WTC11 (cell line): ENCODE measurements at regions not wholly inside any gene's neighbourhood (a gene's known extent, or its start where the extent isn't known, plus 50 kb on each side); places are given as distances from the start of the nearest gene placed in this dataset.

Source experiments
- CBFB ChIP-seq: sonication (generic); formaldehyde crosslinking; IDR thresholded peaks from 2 replicates; pipeline ENCODE4 v1.8.1; 2022; ENCODE audit warnings: mild to moderate bottlenecking, low read depth, missing genetic modification reagents
- CREB1 ChIP-seq: sonication (generic); formaldehyde crosslinking; IDR thresholded peaks from 2 replicates; pipeline ENCODE4 v1.8.0; 2023; ENCODE audit warnings: mild to moderate bottlenecking, missing genetic modification reagents
- CTCF ChIP-seq: fragments of 200-600 bp; IDR thresholded peaks from 2 replicates; pipeline ENCODE4 v1.8.0; 2022; ENCODE audit warnings: antibody characterized with exemption
- JUN ChIP-seq: sonication (generic); formaldehyde crosslinking; IDR thresholded peaks from 2 replicates; pipeline ENCODE4 v1.8.0; 2023; ENCODE audit warnings: mild to moderate bottlenecking, missing genetic modification reagents
- NFATC4 ChIP-seq: fragments of 250-450 bp; sonication (Bioruptor Pico); IDR thresholded peaks from 2 replicates; pipeline ENCODE4 v1.9.0; 2021; ENCODE audit warnings: mild to moderate bottlenecking
- NFE2L1 ChIP-seq: sonication (generic); formaldehyde crosslinking; IDR thresholded peaks from 2 replicates; pipeline ENCODE4 v1.8.1; 2023; ENCODE audit warnings: missing genetic modification reagents
- NFYB ChIP-seq: sonication (generic); formaldehyde crosslinking; conservative IDR thresholded peaks from 2 replicates; pipeline ENCODE4 v1.8.0; 2022; ENCODE audit warnings: low read depth, missing genetic modification reagents
- OVOL2 ChIP-seq: fragments of 250-450 bp; sonication (Bioruptor Pico); IDR thresholded peaks from 2 replicates; pipeline ENCODE4 v1.9.0; 2021; ENCODE audit warnings: mild to moderate bottlenecking, borderline replicate concordance
- STAT6 ChIP-seq: sonication (generic); formaldehyde crosslinking; conservative IDR thresholded peaks from 2 replicates; pipeline ENCODE4 v1.8.1; 2023; ENCODE audit warnings: mild to moderate bottlenecking, low read depth, missing genetic modification reagents, moderate library complexity
- TP53 ChIP-seq: sonication (generic); formaldehyde crosslinking; IDR thresholded peaks from 2 replicates; pipeline ENCODE4 v1.8.1; 2023; ENCODE audit warnings: mild to moderate bottlenecking, missing genetic modification reagents
- ZNF416 ChIP-seq: fragments of 250-450 bp; sonication (Bioruptor Pico); IDR thresholded peaks from 2 replicates; pipeline ENCODE4 v1.9.0; 2021; ENCODE audit warnings: mild to moderate bottlenecking, inconsistent platforms
- TF ChIP-seq, protein P1 (sequence below): sonication (generic); formaldehyde crosslinking; IDR thresholded peaks from 2 replicates; pipeline ENCODE4 v1.8.0; 2022; ENCODE audit warnings: mild to moderate bottlenecking, missing genetic modification reagents
- TF ChIP-seq, protein P2 (sequence below): sonication (generic); formaldehyde crosslinking; IDR thresholded peaks from 2 replicates; pipeline ENCODE4 v1.8.1; 2023; ENCODE audit warnings: mild to moderate bottlenecking, missing genetic modification reagents

DNA sequence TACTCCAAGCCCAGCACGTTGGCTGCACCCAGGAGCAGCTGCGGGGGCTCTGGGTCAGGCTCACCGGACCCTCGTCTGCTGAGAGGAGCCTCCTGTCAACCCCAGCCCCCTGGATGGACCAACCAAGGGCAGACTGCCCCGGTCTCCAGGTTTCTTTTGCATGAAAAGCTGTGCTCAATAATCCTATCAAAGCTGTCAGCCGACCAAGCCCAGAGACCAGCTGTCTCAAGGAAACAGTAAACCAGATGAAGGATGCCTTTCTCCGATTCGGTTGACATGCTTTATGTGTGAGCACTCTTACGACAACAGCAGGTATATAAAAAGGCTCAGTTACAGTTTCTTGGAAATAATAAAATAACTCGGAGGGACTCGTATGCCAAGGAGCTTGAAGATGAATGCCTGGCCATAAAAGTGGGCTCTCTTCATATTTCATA is 71.6 kb upstream of the BAIAP2L1 start:
- TF ChIP-seq NFYB (no peak), JUN (CRISPR knock-in tag) (no peak), CREB1 (CRISPR knock-in tag) (no peak), NFE2L1 (no peak), OVOL2 (CRISPR knock-in tag) (no peak), STAT6 (CRISPR knock-in tag) (no peak), CBFB (CRISPR knock-in tag) (no peak), ZNF416 (CRISPR knock-in tag) (no peak), CTCF (no peak), NFATC4 (CRISPR knock-in tag) (no peak), TP53 (no peak)
- TF ChIP-seq, protein P1, sequence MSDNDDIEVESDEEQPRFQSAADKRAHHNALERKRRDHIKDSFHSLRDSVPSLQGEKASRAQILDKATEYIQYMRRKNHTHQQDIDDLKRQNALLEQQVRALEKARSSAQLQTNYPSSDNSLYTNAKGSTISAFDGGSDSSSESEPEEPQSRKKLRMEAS (CRISPR knock-in tag) = no peak
- TF ChIP-seq, protein P2, sequence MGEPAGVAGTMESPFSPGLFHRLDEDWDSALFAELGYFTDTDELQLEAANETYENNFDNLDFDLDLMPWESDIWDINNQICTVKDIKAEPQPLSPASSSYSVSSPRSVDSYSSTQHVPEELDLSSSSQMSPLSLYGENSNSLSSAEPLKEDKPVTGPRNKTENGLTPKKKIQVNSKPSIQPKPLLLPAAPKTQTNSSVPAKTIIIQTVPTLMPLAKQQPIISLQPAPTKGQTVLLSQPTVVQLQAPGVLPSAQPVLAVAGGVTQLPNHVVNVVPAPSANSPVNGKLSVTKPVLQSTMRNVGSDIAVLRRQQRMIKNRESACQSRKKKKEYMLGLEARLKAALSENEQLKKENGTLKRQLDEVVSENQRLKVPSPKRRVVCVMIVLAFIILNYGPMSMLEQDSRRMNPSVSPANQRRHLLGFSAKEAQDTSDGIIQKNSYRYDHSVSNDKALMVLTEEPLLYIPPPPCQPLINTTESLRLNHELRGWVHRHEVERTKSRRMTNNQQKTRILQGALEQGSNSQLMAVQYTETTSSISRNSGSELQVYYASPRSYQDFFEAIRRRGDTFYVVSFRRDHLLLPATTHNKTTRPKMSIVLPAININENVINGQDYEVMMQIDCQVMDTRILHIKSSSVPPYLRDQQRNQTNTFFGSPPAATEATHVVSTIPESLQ (CRISPR knock-in tag) = no peak
